ENCODE measurements at regions not wholly inside any gene's neighbourhood (a gene's known extent, or its start where the extent isn't known, plus 50 kb on each side); places are given as distances from the start of the nearest gene placed in this dataset.

DNA sequence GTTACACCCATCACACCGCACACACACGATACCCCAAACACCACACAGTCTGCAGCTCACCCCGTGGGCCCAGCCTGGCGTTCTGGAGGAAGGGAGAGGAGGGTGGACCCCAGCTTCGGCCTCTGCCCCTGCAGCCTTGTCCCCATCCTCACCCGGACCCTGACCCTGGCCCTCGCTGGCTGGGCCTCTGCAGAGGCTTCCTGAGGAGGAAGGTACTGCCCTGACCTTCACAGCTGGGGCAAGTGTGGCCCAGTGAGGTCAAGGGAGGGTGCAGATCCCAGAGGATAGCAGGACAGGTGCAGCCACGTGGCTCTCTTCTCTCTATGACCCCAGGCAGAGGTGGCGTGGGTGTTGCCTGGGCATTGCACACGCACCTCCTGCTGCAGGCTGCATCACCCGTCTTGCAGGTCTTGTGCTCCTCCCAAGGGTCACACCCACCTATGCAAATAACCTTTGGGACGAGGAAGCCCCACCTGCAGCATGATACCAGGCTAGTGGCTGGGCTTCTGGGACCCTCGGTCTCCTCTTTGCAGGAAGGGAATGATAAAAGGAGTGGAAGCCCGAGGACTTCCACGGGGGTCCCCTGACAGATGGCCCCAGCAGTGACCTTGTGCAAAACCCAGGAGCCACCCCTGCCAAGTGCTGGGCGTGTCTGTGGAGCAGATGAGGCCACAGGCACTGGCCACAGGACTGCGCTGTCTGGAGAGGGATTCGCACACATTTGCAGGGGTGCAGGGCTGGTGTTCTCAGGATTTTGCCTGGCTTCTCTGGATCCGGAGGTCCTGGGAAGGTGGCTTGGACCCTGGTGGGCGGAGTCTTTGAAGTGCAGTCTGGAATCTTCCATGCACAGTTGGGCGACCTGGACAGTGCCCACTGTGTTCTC, 1241.5 kb downstream of the BRD1 start:
- H3K9ac ChIP-seq (ENCODE audit: low read depth, low read length), result no peak overlapping the region
- no peaks in the 10 kb centered on the region for H3K4me1 ChIP-seq (ENCODE audit: insufficient read depth, low read length)
- no peaks in the 10 kb centered on the region for H3K9me3 ChIP-seq (ENCODE audit: insufficient read depth, low read depth, low read length)
- no peak overlapping the region for H3K4me3 ChIP-seq (ENCODE audit: low read length)
- H3K27ac ChIP-seq (ENCODE audit: low read length), result no peak overlapping the region
- H3K36me3 ChIP-seq (ENCODE audit: insufficient read depth, low read depth, low read length), result no peaks in the 10 kb centered on the region
- no peaks in the 10 kb centered on the region for H3K27me3 ChIP-seq (ENCODE audit: insufficient read depth, low read length)

DNA sequence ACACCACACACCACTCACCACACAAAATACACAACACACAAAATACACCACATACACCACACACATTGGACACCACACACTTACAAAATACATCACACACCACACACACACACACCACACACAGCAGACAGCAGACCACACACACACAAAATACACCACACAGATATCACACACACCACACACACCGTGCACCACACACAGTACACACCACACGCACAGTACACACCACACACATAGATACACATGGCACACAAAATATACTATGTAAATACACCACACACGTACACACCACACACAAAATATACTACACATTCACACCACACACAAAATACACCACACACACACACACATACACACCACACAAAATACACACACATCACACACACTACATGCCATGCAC, 1243.5 kb downstream of the BRD1 start:
- H3K36me3 ChIP-seq (ENCODE audit: insufficient read depth, low read depth, low read length), result no peaks in the 10 kb centered on the region
- no peak overlapping the region for H3K9ac ChIP-seq (ENCODE audit: low read depth, low read length)
- H3K27me3 ChIP-seq (ENCODE audit: insufficient read depth, low read length), result no peaks in the 10 kb centered on the region
- no peak overlapping the region; the same call in 1 of the 2 replicates for H3K4me3 ChIP-seq (ENCODE audit: low read length)
- no peak overlapping the region for H3K27ac ChIP-seq (ENCODE audit: low read length)
- no peaks in the 10 kb centered on the region for H3K9me3 ChIP-seq (ENCODE audit: insufficient read depth, low read depth, low read length)
- no peaks in the 10 kb centered on the region for H3K4me1 ChIP-seq (ENCODE audit: insufficient read depth, low read length)

DNA sequence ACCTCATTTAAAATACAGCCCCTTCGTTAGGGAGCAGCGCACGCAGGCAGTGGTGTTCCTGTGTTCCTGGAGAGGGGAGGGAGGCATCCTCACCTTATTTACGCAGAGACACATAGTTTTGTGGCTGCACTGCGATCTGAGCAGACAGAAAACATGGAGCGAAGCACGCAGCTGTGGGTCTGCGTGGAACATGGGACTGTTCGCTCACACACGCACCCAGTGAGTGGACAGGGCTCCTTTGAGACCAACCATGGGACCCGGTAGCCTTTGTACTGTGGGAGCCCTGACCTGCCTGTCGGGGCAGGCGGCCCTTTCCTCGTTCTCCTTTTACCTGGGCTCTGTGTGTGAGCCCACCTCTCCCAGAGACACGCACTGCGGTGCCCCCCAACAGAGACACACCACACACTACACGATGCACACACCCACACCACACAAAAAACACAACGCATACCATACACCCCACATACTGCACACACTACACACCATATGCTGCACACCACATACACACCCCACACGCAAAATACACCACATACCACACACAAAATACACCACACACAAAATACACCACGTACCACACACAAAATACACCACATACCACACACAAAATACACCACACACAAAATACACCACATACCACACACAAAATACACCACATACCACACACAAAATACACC, 1245.7 kb downstream of the BRD1 start:
- Histone ChIP-seq H3K27ac (ENCODE audit: low read length) (no peak overlapping the region), H3K9me3 (ENCODE audit: insufficient read depth, low read depth, low read length) (no peaks in the 10 kb centered on the region), H3K4me3 (ENCODE audit: low read length) (no peak overlapping the region), H3K9ac (ENCODE audit: low read depth, low read length) (no peak overlapping the region), H3K36me3 (ENCODE audit: insufficient read depth, low read depth, low read length) (no peaks in the 10 kb centered on the region), H3K4me1 (ENCODE audit: insufficient read depth, low read length) (no peaks in the 10 kb centered on the region), H3K27me3 (ENCODE audit: insufficient read depth, low read length) (peaks cover 4% of the 10 kb centered on the region; the same call in 1 of the 2 replicates)

DNA sequence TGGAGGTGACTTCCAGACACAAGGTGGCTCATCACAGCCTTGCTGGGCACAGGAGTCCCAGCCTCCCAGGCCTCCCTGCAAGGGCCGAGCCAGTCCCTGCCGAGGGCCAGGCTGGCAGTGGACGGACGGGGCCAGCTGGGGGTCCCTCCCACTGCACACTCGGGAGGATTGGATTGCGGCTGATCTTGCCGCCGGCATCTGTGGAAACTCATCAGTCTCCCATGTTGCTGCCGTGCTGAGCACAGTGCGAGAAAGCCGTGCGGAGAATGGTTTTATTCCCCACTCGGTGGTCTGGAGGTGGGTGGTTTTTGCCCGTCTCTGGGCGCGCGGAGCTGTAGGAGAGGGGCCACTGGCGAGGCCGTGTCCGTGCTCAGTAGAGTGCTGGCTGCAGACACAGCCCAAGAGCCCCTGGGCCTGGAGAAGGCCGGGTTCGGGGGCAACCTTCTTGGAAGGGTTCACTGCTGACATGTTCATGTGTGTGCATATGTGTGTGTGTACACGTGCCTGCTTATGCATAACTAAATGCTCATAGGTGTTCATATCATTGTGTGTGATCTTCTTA, 1246.4 kb downstream of the BRD1 start:
- Histone ChIP-seq H3K9me3 (ENCODE audit: insufficient read depth, low read depth, low read length) (no peaks in the 10 kb centered on the region), H3K4me3 (ENCODE audit: low read length) (no peak overlapping the region), H3K36me3 (ENCODE audit: insufficient read depth, low read depth, low read length) (no peaks in the 10 kb centered on the region), H3K9ac (ENCODE audit: low read depth, low read length) (no peak overlapping the region), H3K4me1 (ENCODE audit: insufficient read depth, low read length) (no peaks in the 10 kb centered on the region), H3K27me3 (ENCODE audit: insufficient read depth, low read length) (peaks cover 5% of the 10 kb centered on the region; the same call in 1 of the 2 replicates), H3K27ac (ENCODE audit: low read length) (no peak overlapping the region)

DNA sequence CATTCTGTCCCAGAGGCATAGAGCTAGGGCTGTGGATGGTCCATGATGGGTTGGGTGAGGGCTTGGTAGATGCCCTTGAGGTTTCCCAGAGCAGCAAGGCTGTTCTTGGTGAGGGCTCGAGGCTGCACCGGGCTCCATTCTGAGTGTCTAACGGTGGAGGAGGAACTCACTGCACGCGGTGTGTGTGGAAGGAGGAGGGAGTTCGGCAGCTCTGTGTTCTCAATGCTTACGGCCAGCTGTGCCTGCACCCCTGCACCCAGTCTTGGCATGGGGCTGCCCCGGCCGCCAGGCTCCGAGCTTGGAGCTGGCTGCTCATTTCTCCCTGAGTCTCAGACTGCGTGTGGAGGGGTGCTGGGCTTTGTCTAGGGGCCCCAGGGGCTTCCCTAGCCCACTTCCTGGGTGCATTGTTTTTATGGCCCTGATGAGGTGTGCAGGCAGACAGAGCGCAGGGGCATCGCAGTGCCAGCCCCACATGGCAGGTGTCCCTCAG, 1247.1 kb downstream of the BRD1 start:
- Histone ChIP-seq H3K36me3 (ENCODE audit: insufficient read depth, low read depth, low read length) (no peaks in the 10 kb centered on the region), H3K4me1 (ENCODE audit: insufficient read depth, low read length) (no peaks in the 10 kb centered on the region), H3K9ac (ENCODE audit: low read depth, low read length) (no peak overlapping the region), H3K27ac (ENCODE audit: low read length) (no peak overlapping the region), H3K4me3 (ENCODE audit: low read length) (no peak overlapping the region), H3K27me3 (ENCODE audit: insufficient read depth, low read length) (peaks cover 5% of the 10 kb centered on the region; the same call in 1 of the 2 replicates), H3K9me3 (ENCODE audit: insufficient read depth, low read depth, low read length) (no peaks in the 10 kb centered on the region)

DNA sequence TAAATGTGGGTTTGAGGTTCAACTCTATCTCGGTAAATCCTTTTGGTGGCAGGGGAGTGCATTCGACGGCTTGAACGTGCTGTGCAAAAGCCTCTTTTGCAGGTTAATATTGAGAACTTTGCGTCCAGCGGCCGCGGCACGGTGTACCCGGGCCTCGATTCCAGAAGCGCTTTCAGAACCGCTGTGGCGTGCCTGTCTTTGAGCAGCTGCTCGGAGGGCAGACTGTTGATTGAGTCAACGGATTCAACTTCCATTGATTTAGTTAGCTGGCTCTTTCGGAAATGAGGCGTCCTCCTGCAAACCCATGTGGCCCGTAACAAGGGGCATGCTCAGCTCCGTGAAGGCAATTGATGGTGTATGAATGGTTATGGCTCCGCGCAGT, 1247.8 kb downstream of the BRD1 start:
- H3K4me3 ChIP-seq (ENCODE audit: low read length), result no peak overlapping the region
- no peaks in the 10 kb centered on the region for H3K36me3 ChIP-seq (ENCODE audit: insufficient read depth, low read depth, low read length)
- H3K4me1 ChIP-seq (ENCODE audit: insufficient read depth, low read length), result no peaks in the 10 kb centered on the region
- H3K27ac ChIP-seq (ENCODE audit: low read length), result no peak overlapping the region
- no peaks in the 10 kb centered on the region for H3K9me3 ChIP-seq (ENCODE audit: insufficient read depth, low read depth, low read length)
- H3K9ac ChIP-seq (ENCODE audit: low read depth, low read length), result no peak overlapping the region
- H3K27me3 ChIP-seq (ENCODE audit: insufficient read depth, low read length), result peaks cover 5% of the 10 kb centered on the region; the same call in 1 of the 2 replicates

DNA sequence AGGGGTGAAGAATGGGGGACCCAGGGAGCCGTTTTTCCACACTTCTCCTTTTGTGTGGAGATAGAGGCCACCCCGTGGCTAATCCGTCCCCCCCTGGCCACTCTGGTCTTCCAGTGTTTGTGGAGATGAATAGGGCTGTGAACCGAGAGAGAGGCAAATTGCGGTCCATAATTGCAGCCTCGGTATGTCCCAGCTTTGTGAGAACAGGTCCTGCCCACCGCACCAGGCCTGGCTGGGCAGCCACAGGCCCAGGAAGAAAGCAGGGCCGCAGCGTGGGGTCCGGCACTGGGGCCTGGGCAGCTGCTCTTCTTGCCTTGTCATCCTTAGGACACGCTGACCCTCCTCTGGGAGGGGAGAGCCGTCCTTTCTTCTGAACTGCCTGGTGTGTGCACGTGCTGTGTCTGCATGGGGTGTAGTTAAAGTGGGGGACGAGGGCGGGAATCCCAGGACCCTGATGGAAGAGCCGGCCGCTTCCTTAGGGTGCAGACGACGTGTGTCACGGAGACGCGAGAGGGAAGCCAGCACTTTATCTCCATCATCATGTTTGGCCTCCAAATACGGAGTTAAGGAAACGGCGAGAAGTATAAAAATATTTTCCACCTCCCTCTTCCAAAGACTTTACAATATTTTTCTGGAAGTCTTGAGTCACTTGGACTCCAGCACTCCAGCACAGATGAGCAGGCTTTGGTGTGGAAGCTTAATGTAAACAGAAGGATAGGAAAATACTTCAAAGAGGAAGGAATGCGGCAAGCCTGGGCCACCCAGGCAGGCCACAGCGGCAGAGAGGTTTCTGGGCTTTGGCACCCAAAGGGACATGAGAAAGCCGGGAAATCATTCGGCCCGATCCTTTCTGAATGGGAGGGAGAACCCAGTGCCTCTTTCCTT, 1248.4 kb downstream of the BRD1 start:
- Histone ChIP-seq H3K36me3 (ENCODE audit: insufficient read depth, low read depth, low read length) (no peaks in the 10 kb centered on the region), H3K9ac (ENCODE audit: low read depth, low read length) (no peak overlapping the region), H3K27me3 (ENCODE audit: insufficient read depth, low read length) (peaks cover 10% of the 10 kb centered on the region), H3K27ac (ENCODE audit: low read length) (no peak overlapping the region), H3K4me3 (ENCODE audit: low read length) (no peak overlapping the region), H3K9me3 (ENCODE audit: insufficient read depth, low read depth, low read length) (no peaks in the 10 kb centered on the region), H3K4me1 (ENCODE audit: insufficient read depth, low read length) (no peaks in the 10 kb centered on the region)

DNA sequence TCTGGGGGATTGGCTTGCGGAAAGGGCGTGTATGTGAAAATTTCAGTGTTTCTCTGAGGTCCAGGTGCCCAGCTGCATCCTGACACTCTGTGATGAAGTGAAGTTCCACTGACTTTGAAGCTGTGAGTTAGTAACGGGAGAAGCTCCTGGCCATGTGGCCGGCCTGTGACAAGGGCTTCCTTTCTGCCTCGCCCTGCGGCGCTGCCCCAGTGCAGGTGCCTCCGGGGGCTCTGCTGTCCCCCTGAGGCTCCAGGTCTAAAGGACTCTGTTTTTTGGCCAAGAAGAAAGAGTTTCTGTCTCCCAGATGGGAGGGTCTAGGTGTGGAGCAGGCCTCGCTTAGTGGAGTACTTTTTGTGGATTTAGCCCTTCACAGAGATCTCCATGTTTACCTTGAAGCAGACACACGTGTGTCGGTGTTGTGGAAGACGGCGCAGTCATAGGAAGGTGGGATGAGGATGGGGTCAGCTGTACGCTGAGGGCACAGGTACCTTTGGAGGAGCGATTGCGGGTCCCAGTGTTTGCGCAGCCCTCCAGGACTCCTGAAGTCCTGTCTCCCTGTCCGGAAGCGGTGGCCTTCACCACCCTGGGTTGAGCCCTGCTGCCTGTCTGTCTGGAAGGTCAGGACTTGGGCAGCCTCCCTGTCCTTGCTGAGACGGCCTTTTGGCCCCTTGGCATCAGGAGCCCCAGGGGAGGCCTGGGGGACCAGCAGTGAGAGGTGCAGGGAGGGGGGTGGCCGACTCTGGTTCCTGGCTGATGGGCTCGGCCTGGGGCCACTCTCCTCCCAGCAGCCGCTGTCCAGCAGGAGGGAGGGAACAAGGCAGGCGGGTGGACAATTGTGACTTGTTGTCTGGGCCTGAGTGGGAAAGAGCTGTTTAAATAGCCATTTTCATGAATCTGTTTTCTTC, 1249.3 kb downstream of the BRD1 start:
- no peaks in the 10 kb centered on the region for H3K36me3 ChIP-seq (ENCODE audit: insufficient read depth, low read depth, low read length)
- no peak overlapping the region for H3K4me3 ChIP-seq (ENCODE audit: low read length)
- peaks cover 19% of the 10 kb centered on the region for H3K27me3 ChIP-seq (ENCODE audit: insufficient read depth, low read length)
- no peaks in the 10 kb centered on the region for H3K9me3 ChIP-seq (ENCODE audit: insufficient read depth, low read depth, low read length)
- no peaks in the 10 kb centered on the region for H3K4me1 ChIP-seq (ENCODE audit: insufficient read depth, low read length)
- no peak overlapping the region for H3K27ac ChIP-seq (ENCODE audit: low read length)
- no peak overlapping the region for H3K9ac ChIP-seq (ENCODE audit: low read depth, low read length)

DNA sequence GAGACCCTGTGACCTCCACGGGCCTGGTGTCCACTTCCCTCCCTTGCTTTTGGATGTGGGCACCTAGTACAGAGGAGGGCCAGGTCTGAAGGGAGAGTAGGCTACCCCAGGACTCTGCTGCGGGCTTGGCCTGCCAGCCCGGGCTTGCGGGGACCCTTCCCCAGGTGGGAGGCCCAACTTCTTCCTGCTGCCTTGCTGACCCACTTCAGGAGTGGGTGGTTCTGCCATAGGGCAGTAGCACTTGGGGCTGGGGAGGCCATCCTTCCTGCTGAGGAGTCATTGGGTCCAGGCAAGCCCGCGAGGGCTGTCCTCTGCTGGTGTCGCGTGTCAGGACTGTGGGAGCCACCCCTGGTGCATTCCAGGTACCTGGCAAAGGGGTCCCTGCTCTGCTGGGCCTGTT, 1250.0 kb downstream of the BRD1 start:
- Histone ChIP-seq H3K27me3 (ENCODE audit: insufficient read depth, low read length) (peaks cover 19% of the 10 kb centered on the region), H3K9me3 (ENCODE audit: insufficient read depth, low read depth, low read length) (no peaks in the 10 kb centered on the region), H3K27ac (ENCODE audit: low read length) (no peak overlapping the region), H3K4me1 (ENCODE audit: insufficient read depth, low read length) (no peaks in the 10 kb centered on the region), H3K4me3 (ENCODE audit: low read length) (no peak overlapping the region), H3K9ac (ENCODE audit: low read depth, low read length) (no peak overlapping the region), H3K36me3 (ENCODE audit: insufficient read depth, low read depth, low read length) (no peaks in the 10 kb centered on the region)

DNA sequence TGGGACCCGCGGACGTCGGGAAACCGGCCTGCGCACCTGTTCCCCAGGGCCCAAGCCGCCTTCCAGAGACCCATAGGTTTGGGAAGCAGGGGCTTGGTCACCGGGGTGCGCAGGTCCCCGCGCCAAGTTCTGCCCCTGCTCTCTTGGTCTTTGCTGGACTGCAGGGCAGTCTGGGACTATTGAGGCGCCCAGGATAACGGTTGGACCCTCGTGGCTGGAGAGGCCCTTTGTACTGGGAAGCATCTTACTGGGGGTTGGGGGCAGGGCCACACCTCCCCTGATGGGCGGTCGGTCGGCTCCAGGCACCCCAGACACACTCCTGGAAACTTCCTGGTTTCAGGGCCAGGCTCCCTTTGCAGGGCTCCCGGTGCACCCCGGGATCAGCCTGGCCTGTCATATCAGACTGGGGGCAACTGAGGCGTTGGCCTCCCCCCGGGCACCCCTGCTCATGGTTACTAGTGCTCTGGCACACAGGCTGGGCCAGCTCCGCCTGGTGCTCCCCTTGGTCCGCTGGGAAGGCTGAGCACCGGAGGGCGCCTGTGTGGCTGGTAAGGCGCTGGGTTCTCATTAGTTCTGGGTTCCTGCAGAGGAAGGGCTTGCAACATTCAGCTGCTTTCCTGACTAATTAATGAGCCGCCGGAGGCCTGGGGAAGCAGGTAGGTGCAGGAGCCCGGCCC, 1250.5 kb downstream of the BRD1 start:
- Histone ChIP-seq H3K9me3 (ENCODE audit: insufficient read depth, low read depth, low read length) (no peaks in the 10 kb centered on the region), H3K36me3 (ENCODE audit: insufficient read depth, low read depth, low read length) (no peaks in the 10 kb centered on the region), H3K4me1 (ENCODE audit: insufficient read depth, low read length) (no peaks in the 10 kb centered on the region), H3K9ac (ENCODE audit: low read depth, low read length) (no peak overlapping the region), H3K27ac (ENCODE audit: low read length) (no peak overlapping the region), H3K27me3 (ENCODE audit: insufficient read depth, low read length) (peaks cover 19% of the 10 kb centered on the region), H3K4me3 (ENCODE audit: low read length) (peak overlapping the region; percentile 38; the same call in 1 of the 2 replicates)

Data from iPS-20b (cell line).